HG02852 (cell line): ENCODE measurements at regions not wholly inside any gene's neighbourhood (a gene's known extent, or its start where the extent isn't known, plus 50 kb on each side); places are given as distances from the start of the nearest gene placed in this dataset.
A peak's percentile ranks its signal among the peaks of the same experiment; 100 is the strongest.

Experiments used
- ATAC-seq: cut with Tn5 transposase; IDR thresholded peaks from one replicate; pipeline ENCODE4 v1.9.1; 2021; ENCODE audit warnings: mild to moderate bottlenecking, moderate library complexity; ENCODE audit not compliant: unreplicated experiment

DNA sequence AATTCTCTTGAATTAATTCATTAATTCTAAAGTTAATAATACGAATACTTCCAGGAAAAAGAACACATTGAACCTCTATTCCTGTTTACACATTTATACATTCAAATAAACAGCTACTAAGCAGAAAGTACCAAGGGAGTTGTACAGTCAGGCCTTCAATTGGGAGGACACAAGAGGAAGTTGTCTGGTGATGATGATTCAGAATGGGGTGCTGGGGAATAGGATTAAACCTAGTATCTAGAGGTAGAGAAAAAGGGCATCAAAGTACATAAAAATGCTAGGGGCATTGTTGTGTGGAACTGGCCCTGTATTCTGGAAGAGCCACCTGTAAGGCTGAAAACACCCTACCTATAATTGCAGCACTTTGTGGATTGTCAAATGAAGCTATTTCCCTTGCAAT is 71.7 kb upstream of the MROH9 start:
- ATAC-seq, result no peak

DNA sequence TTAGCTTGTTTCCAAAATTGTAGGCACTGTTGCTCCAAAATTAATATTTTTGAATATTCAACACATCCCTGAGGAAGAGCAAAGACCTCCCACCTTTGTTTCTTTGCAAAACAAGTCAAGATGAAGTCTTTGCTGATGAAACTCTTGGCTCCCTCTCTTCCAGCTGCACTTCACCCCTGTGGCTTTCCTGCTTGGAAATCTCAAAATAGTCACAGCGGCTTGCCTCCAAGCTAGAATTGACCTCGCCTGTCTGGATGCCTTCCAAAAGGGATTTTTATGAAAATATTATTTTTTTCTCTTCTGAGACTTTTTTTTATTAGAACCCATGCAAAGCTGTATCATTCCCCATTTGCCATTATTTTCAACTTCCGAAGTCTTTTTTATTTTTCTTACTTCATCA is 71.1 kb upstream of the MROH9 start:
- no peak for ATAC-seq

DNA sequence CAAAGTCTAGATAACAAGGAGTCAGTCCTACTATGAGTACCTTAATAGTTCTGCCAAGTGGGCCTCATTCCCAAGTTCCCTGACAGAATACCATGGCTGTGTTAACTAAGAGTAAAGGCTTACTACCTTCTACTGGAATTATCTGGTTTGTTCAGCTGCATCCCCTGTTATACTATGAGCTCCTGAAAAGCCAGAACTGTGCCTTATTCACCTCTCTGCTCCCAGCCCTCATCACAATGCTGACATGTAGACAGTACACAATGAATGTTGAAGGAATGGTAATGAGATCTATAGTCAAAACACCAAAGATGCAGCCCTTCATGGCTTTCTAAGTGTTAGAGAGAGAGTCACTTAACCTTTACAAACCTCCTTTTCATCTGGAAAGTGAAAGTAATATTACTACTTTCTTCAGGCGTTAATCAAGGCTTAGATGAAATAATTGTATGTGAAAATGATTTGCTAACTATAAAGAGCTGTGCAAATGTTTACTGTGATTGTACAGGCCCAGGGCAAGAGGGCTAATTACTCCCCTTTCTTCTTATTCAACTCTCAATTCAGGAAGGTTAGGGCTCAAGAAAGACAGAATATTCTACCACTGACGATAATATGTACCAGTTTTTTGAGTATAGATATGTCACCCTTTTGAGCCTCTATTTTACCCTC is 70.3 kb upstream of the MROH9 start:
- no peak for ATAC-seq

DNA sequence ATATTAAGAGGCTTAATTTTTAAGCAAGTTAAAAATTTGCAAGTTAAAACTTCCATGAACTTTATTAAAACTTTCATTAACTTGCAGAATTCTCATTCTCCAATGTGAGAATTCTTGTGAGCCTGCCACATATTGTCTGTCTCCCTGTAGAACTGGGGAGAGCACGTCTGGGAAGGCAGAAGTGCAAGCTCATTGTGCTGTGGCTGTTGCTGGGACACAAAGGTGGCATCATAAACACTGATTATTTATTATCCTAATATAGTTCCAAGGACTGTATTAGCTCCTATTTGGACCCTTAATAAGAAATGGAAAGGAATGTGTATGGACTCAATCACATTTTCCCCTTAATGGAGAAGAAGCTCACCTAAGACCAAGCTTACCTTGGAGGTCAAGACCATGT is 68.7 kb upstream of the MROH9 start:
- ATAC-seq, result no peak

DNA sequence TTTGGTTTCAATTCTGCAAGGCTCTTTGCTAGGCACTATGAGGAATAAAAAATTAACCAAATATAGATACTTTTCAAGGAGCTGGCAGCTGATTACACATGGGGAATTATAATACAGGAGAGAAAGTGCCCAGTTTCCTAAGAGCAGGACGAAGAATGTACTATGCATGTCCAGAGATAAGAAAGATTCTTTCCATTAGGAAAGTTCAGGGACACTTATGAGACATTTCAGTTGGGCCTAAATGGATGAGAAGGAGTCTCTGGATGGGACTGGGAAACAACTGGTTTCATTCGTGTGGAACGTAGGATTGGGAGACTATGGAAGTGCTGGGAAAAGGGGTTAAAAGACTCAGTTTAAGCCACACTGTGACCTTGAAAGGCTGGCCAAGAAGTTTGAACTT is 63.5 kb upstream of the MROH9 start:
- ATAC-seq, result no peak

DNA sequence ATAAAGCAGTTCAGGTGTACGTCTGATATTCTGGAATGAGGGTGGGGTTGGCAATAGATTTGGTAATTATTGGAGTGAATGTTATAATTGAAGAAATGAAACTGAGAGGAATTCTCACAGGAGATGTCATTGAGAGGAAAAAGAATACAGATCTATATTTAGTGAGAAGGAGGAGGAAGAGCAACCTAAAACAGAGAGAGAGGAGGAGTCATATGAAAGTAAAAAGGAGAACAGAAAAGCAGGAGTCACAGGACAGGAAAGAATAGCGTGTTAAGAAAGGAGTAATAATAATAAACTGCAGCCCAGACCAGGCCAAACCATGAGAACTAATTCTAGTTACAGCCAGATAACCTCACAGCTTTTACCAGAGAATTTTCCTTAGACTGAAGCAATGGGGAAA is 62.7 kb upstream of the MROH9 start:
- peak; percentile 95 for ATAC-seq

DNA sequence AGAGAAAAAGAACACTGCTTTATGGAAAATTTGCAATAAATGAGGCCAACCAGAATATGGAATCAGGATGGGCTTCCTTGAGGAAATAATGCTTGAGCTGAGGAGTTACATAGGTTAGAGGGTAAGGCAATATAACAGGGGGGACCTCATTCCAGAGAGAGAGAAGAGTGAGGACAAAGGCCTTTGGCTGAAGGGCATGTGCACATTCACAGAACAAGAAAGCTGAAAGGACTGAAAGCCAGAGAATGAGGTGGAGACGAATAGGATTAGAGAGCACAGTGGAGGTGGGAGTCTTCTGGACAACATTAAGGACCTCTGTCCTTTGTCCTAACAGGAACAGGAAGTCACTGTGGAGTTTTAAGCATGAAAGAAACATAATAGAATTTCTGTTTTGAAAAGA is 60.7 kb upstream of the MROH9 start:
- no peak for ATAC-seq

DNA sequence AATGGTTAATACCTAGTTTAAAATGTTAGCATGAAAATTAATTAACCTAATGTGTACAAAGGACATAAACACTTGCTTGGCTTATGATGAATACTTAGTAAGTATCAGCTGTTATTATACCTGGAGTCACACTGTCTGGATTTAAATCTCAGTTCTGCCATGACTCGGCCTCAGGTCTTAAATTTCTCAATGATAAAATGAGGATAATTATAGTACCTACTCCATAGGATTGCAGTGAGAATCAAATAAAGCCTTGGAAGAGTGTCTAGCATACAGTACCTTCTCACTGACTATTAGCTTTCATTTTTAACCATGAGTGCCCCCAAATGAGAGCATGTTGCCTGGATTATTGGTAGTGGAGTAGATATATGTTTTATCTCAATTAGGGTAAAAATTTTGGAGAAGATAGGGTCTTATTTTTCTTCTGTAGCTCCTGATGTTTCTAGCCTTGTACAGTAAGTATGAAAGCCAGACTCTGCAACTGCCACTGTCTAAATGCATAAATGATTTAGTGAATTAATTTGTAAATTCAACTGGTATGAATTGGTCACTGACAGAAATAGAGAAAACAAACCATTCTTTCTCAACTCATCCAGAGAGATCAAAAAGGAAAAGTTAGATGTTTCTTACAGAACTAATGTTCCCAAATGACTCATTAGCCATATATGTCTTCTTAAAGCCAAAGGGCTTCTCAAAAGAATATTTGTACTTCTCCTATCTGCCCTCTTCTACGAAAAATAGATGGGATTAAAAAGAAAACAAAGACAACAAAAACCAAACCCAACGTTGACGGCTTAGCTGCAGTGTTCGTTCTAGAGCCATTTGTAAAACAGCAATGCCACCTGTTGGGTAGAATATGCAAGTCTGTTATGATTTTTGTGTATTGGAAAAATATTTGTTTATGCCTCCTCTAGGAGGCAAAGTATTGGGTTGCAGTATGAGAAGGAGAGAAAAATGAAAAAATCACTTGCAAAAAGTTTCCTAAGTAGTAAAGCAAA is 53.8 kb upstream of the MROH9 start:
- peak; percentile 52 for ATAC-seq
